Ovary (tissue), 3 donors: ENCODE measurements at regions not wholly inside any gene's neighbourhood (a gene's known extent, or its start where the extent isn't known, plus 50 kb on each side); places are given as distances from the start of the nearest gene placed in this dataset.

Source experiments
- CTCF ChIP-seq, 3 donors: fragments of 450-650 bp in 2 of 3; fragments of 200-600 bp in 1 of 3; IDR thresholded peaks; one replicate each; pipeline versions ENCODE4 v1.5.1 to v1.8.0; 2016 to 2022; ENCODE audit warnings: antibody characterized with exemption in 3 of 3, mild to moderate bottlenecking in 1 of 3
- POLR2A ChIP-seq: fragments of 450-650 bp; IDR thresholded peaks from one replicate; pipeline ENCODE4 v1.6.1; 2017; ENCODE audit warnings: antibody characterized with exemption, mild to moderate bottlenecking, moderate library complexity
- donor health status: DM: no; HTN: no; CAD: no.

DNA sequence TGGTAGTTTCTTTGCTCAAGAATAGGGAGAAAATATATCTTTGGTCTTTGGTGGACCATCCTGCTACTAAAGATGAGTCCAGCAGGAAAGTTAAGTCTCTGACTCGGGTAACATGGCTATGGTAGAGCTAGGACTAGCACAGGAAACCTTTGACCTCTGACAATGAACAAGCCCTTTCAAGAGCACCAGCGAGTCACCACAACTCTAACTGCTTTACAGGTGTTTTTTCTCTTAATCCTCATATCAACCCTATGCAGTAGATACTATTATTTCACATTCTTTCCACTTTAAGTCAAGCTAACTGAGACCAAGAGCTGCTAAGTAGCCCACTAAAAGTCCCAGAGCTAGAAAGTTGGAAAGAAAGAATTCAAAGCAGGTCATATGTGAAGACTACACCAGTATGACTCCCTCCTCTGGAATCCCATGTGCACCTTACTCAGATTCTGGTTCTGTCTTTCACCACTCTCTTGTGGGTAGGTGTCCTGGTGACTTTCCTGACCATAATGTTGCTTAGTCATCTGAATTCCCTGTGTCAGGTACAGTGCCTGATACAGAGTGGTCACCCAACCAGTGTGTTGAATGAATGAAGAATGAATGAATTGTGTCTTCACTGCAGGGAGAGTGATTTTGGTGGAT is 53.8 kb upstream of the ME3 start:
- TF ChIP-seq CTCF (IDR thresholded peaks at IDR 0.05) = no peak
- TF ChIP-seq POLR2A = no peak
